ENCODE measurements at regions not wholly inside any gene's neighbourhood (a gene's known extent, or its start where the extent isn't known, plus 50 kb on each side); places are given as distances from the start of the nearest gene placed in this dataset.
"Not testable (repeated sequence)": the region's sequence is repeated elsewhere in the genome, so short reads cannot be mapped to it uniquely, and the experiment has no call there.

DNA sequence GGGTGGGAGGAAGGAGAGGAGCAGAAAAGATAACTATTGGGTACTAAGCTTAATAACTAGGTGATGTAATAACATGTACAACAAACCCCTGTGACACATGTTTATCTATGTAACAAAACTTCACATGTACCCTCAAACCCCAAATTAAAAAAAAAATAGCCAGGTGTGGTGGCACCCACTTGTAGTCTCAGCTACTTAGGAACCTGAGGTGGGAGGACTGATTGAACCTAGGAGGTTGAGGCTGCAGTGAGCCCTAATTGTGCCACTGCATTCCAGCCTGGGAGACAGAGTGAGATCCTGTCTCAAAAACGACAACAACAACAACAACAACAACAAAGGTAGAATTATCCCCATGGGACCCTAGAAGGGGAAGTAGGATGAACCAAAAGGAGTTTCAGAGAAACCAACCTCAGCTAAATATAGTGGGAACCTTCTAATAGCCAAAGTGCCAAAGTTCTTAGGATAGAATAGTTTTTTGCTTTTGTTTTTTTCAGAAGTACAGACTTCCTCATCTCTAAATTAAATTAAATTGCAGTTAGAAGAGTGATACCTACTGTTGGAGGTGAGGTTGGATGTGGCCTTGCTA is 67.9 kb upstream of the MEGF10 start:
- TF ChIP-seq CTCF (optimal IDR thresholded peaks at IDR 0.05 in 1 of 3, IDR thresholded peaks at IDR 0.05 in 1 of 3, conservative IDR thresholded peaks at IDR 0.05 in 1 of 3; ENCODE audit: extremely low read depth in 1 of 3, insufficient read depth in 2 of 3, low read length in 3 of 3); EZH2 (IDR thresholded peaks at IDR 0.05; ENCODE audit: low read length): not testable (repeated sequence)

Data from keratinocyte (primary cell).